Neural cell (in vitro differentiated cells): ENCODE measurements at regions not wholly inside any gene's neighbourhood (a gene's known extent, or its start where the extent isn't known, plus 50 kb on each side); places are given as distances from the start of the nearest gene placed in this dataset.

ENCODE experiments used
- CTCF ChIP-seq: fragments of 450-650 bp; IDR thresholded peaks from 2 replicates; pipeline ENCODE4 v1.5.1; 2014; ENCODE audit warnings: antibody characterized with exemption, mild to moderate bottlenecking, moderate library complexity; ENCODE audit not compliant: poor library complexity, severe bottlenecking
- EZH2 ChIP-seq: fragments of 200-600, 300-800 bp; shearing (Covaris generic), sonication (generic); IDR thresholded peaks from 2 replicates; pipeline ENCODE4 v1.6.1; 2014; ENCODE audit warnings: antibody characterized with exemption, low read length, borderline replicate concordance, mild to moderate bottlenecking; ENCODE audit not compliant: insufficient read depth, poor library complexity, severe bottlenecking
- POLR2AphosphoS5 ChIP-seq: IDR thresholded peaks from 2 replicates; pipeline ENCODE4 v1.6.1; 2012
- RAD21 ChIP-seq: fragments of 450-650 bp; conservative IDR thresholded peaks from 2 replicates; pipeline ENCODE4 v1.6.1; 2014; ENCODE audit warnings: antibody characterized with exemption, mild to moderate bottlenecking, moderate library complexity
- REST ChIP-seq: IDR thresholded peaks from 2 replicates; pipeline ENCODE4 v1.6.1; 2012; ENCODE audit warnings: borderline replicate concordance

- TF ChIP-seq CTCF, result no peak
- TF ChIP-seq REST, result no peak
- TF ChIP-seq RAD21, result no peak
- TF ChIP-seq POLR2AphosphoS5, result no peak
- TF ChIP-seq EZH2, result no peak
Measured at GRCh38 chr6:95328231-95328630, 249.1 kb upstream of the MANEA start.
